Keratinocyte (primary cell): ENCODE measurements at regions not wholly inside any gene's neighbourhood (a gene's known extent, or its start where the extent isn't known, plus 50 kb on each side); places are given as distances from the start of the nearest gene placed in this dataset.

Experiments
- DNase-seq: peaks from one replicate; pipeline ENCODE4 v3.0.0-alpha.2; 2011; ENCODE audit warnings: low read depth, missing footprints, low spot score
- FAIRE-seq: peaks from 2 replicates; lab custom pipeline; 2011; peaks lifted over from hg19 to GRCh38; lab: Jason Lieb, UNC
- H2AFZ ChIP-seq: 2 replicates; pipeline ENCODE4 v1.6.0; 2012; ENCODE audit warnings: low read length, control low read depth, inconsistent platforms; ENCODE audit not compliant: control insufficient read depth
- H3K27ac ChIP-seq: 2 replicates; pipeline ENCODE4 v1.5.1; 2011; ENCODE audit warnings: low read length; ENCODE audit not compliant: control insufficient read depth, insufficient read depth
- H3K27me3 ChIP-seq: 3 replicates; pipeline ENCODE4 v1.6.0; 2011; ENCODE audit warnings: low read length; ENCODE audit not compliant: control insufficient read depth, insufficient read depth; ENCODE audit errors: extremely low read depth
- H3K36me3 ChIP-seq, 2 experiments: 2 replicates in 1 of 2; 3 replicates in 1 of 2; pipeline ENCODE4 v1.5.1; 2011; ENCODE audit warnings: low read length in 2 of 2, mild to moderate bottlenecking in 1 of 2; ENCODE audit not compliant: control insufficient read depth in 2 of 2, insufficient read depth in 2 of 2; ENCODE audit errors: extremely low read depth in 1 of 2
- H3K4me1 ChIP-seq: 3 replicates; pipeline ENCODE4 v1.5.1; 2011; ENCODE audit warnings: low read length; ENCODE audit not compliant: control insufficient read depth, insufficient read depth; ENCODE audit errors: extremely low read depth
- H3K4me2 ChIP-seq: 3 replicates; pipeline ENCODE4 v1.6.0; 2011; ENCODE audit warnings: low read depth, low read length; ENCODE audit not compliant: control insufficient read depth, insufficient read depth; ENCODE audit errors: extremely low read depth
- H3K4me3 ChIP-seq, 3 experiments: fragments of 200-600 bp in 1 of 3; sonication (generic) in 1 of 3; 2 replicates in 2 of 3; 3 replicates in 1 of 3; pipeline ENCODE4 v1.5.1; 2011 to 2016; ENCODE audit warnings: low read length in 3 of 3, mild to moderate bottlenecking in 3 of 3, control low read depth in 2 of 3, inconsistent platforms in 1 of 3, low read depth in 1 of 3, mixed read lengths in 1 of 3, mixed run types in 1 of 3, moderate library complexity in 1 of 3; ENCODE audit not compliant: control insufficient read depth in 2 of 3, insufficient read depth in 2 of 3; ENCODE audit errors: extremely low read depth in 1 of 3
- H3K79me2 ChIP-seq: 2 replicates; pipeline ENCODE4 v1.6.0; 2012; ENCODE audit warnings: low read length; ENCODE audit not compliant: control insufficient read depth, insufficient read depth
- H3K9ac ChIP-seq: 3 replicates; pipeline ENCODE4 v1.6.0; 2011; ENCODE audit warnings: low read length; ENCODE audit not compliant: control insufficient read depth, insufficient read depth; ENCODE audit errors: extremely low read depth
- H3K9me1 ChIP-seq: 3 replicates; pipeline ENCODE4 v1.6.0; 2011; ENCODE audit warnings: low read length; ENCODE audit not compliant: control insufficient read depth, insufficient read depth; ENCODE audit errors: extremely low read depth
- H3K9me3 ChIP-seq: 2 replicates; pipeline ENCODE4 v1.5.1; 2012; ENCODE audit warnings: low read depth, low read length; ENCODE audit not compliant: control insufficient read depth
- H4K20me1 ChIP-seq: 3 replicates; pipeline ENCODE4 v1.6.0; 2011; ENCODE audit warnings: low read length; ENCODE audit not compliant: control insufficient read depth, insufficient read depth; ENCODE audit errors: extremely low read depth
- CTCF ChIP-seq, 3 experiments: IDR thresholded peaks in 1 of 3; conservative IDR thresholded peaks in 1 of 3; optimal IDR thresholded peaks in 1 of 3; 2 replicates in 2 of 3; 3 replicates in 1 of 3; pipeline versions ENCODE3 to v1.5.1; 2011; ENCODE audit warnings: low read length in 3 of 3, mild to moderate bottlenecking in 3 of 3, moderate library complexity in 2 of 3, control low read depth in 1 of 3, inconsistent platforms in 1 of 3; ENCODE audit not compliant: insufficient read depth in 2 of 3; ENCODE audit errors: extremely low read depth in 1 of 3
- EZH2 ChIP-seq: IDR thresholded peaks from one replicate; pipeline ENCODE4 v1.6.1; 2012; ENCODE audit warnings: inconsistent platforms, mild to moderate bottlenecking, low read length, moderate library complexity
- dilution Hi-C: fragments of 300-500 bp; cut with MboI; formaldehyde crosslinking; loops from one replicate; pipeline ENCODE4 v1.7.0; 2020; ENCODE audit warnings: low sequenced_read_pairs; ENCODE audit not compliant: extremely low pct_ligation_motif_present

- Histone ChIP-seq H3K4me3 (no peak overlapping the region), H3K9ac (no peak overlapping the region), H3K9me3 (no peaks in the 10 kb centered on the region), H3K4me1 (no peaks in the 10 kb centered on the region), H2AFZ (no peak overlapping the region), H3K9me1 (no peaks in the 10 kb centered on the region), H3K27ac (no peak overlapping the region), H3K79me2 (no peaks in the 10 kb centered on the region), H3K4me2 (no peak overlapping the region), H3K36me3 (no peaks in the 10 kb centered on the region), H3K27me3 (no peaks in the 10 kb centered on the region), H4K20me1 (no peaks in the 10 kb centered on the region)
- DNase-seq (no peak), FAIRE-seq (no peak)
- dilution Hi-C loops = no loop called here
- no peak for TF ChIP-seq EZH2
- no peak for TF ChIP-seq CTCF (optimal IDR thresholded peaks at IDR 0.05 in 1 of 3, IDR thresholded peaks at IDR 0.05 in 1 of 3, conservative IDR thresholded peaks at IDR 0.05 in 1 of 3; ENCODE audit: extremely low read depth in 1 of 3, insufficient read depth in 2 of 3, low read length in 3 of 3)
These were observed 151.5 kb downstream of the FCRL5 start for GRCh38 chr1:157400766-157401165.

- H3K9me3 ChIP-seq = no peaks in the 10 kb centered on the region
- FAIRE-seq (no peak), DNase-seq (no peak)
- no peaks in the 10 kb centered on the region for H4K20me1 ChIP-seq
- H3K9ac ChIP-seq = no peak overlapping the region
- no peaks in the 10 kb centered on the region for H3K27me3 ChIP-seq
- no peak overlapping the region for H3K4me3 ChIP-seq
- no peak for TF ChIP-seq EZH2
- no peak for TF ChIP-seq CTCF (optimal IDR thresholded peaks at IDR 0.05 in 1 of 3, IDR thresholded peaks at IDR 0.05 in 1 of 3, conservative IDR thresholded peaks at IDR 0.05 in 1 of 3; ENCODE audit: extremely low read depth in 1 of 3, insufficient read depth in 2 of 3, low read length in 3 of 3)
- H3K4me2 ChIP-seq = no peak overlapping the region
- dilution Hi-C loops = no loop called here
- H2AFZ ChIP-seq = no peak overlapping the region
- H3K9me1 ChIP-seq = no peaks in the 10 kb centered on the region
- no peaks in the 10 kb centered on the region for H3K4me1 ChIP-seq
- H3K27ac ChIP-seq = no peak overlapping the region
- no peaks in the 10 kb centered on the region for H3K36me3 ChIP-seq
- no peaks in the 10 kb centered on the region for H3K79me2 ChIP-seq
These were observed 152.3 kb downstream of the FCRL5 start for GRCh38 chr1:157399984-157400382.
